GM12878 (cell line): ENCODE measurements at regions not wholly inside any gene's neighbourhood (a gene's known extent, or its start where the extent isn't known, plus 50 kb on each side); places are given as distances from the start of the nearest gene placed in this dataset.

ENCODE experiments used
- ATAC-seq: fragments of 200-7000 bp; cut with Tn5 transposase; 3 replicates; pipeline ENCODE4 v1.9.1; 2020; ENCODE audit warnings: mild to moderate bottlenecking, moderate library complexity
- BruUV-seq: library from RNA; stranded (reverse); fragments of 400-500 nt; replicated peaks from 2 replicates; lab custom pipeline; 2021; lab: Mats Ljungman, UMichigan
- CTCF ChIA-PET: fragments of 300-600 bp; sonication (Branson Sonifier 250); formaldehyde crosslinking; extraction: SDS; loops from one replicate; lab custom pipeline; 2021; ENCODE audit warnings: inconsistent platforms; lab: Yijun Ruan, JAX
- POLR2A ChIA-PET: fragments of 350-600 bp; formaldehyde crosslinking; extraction: SDS; loops from one replicate; lab custom pipeline; 2021; ENCODE audit warnings: inconsistent platforms; lab: Charles Lee
- RAD21 ChIA-PET: fragments of 300-600 bp; sonication (Branson Sonifier 250); formaldehyde crosslinking; loops from one replicate; lab custom pipeline; 2023; ENCODE audit warnings: antibody characterized with exemption; ENCODE audit not compliant: unreplicated experiment; lab: Charles Lee
- SMC1A ChIA-PET: fragments of 300-600 bp; sonication (Branson Sonifier 250); formaldehyde crosslinking; loops from one replicate; lab custom pipeline; 2023; ENCODE audit not compliant: unreplicated experiment, uncharacterized antibody; lab: Charles Lee
- DNase-seq: peaks from one replicate; pipeline ENCODE4 v3.0.0-alpha.2; 2011; ENCODE audit warnings: low read depth, low spot score
- FAIRE-seq: peaks from 3 replicates; lab custom pipeline; 2011; peaks lifted over from hg19 to GRCh38; lab: Jason Lieb, UNC
- H2AFZ ChIP-seq: 2 replicates; pipeline ENCODE4 v1.6.0; 2011; ENCODE audit warnings: low read depth, low read length, control low read depth; ENCODE audit not compliant: control insufficient read depth
- H3K27ac ChIP-seq: 2 replicates; pipeline ENCODE4 v1.5.1; 2011; ENCODE audit warnings: control low read depth; ENCODE audit not compliant: control insufficient read depth, insufficient read depth
- H3K27me3 ChIP-seq, 2 experiments: replicated peaks in 1 of 2; 2 replicates each; pipeline versions ENCODE4 v1.6.0 to v1.6.1; 2011; ENCODE audit warnings: low read length in 1 of 2; ENCODE audit not compliant: control insufficient read depth in 2 of 2, insufficient read depth in 2 of 2
- H3K36me3 ChIP-seq, 2 experiments: 2 replicates each; pipeline ENCODE4 v1.5.1; 2011; ENCODE audit warnings: low read length in 1 of 2; ENCODE audit not compliant: control insufficient read depth in 2 of 2, insufficient read depth in 2 of 2
- H3K4me1 ChIP-seq: 2 replicates; pipeline ENCODE4 v1.6.1; 2011; ENCODE audit warnings: mild to moderate bottlenecking, low read length, moderate library complexity, mixed read lengths; ENCODE audit not compliant: control insufficient read depth, insufficient read depth
- H3K4me2 ChIP-seq: 2 replicates; pipeline ENCODE4 v1.6.0; 2011; ENCODE audit warnings: control low read depth; ENCODE audit not compliant: control insufficient read depth, insufficient read depth
- H3K4me3 ChIP-seq: fragments of 200-600 bp; sonication (generic); 2 replicates; pipeline ENCODE4 v1.5.1; 2016
- H3K79me2 ChIP-seq: 2 replicates; pipeline ENCODE4 v1.6.0; 2011; ENCODE audit warnings: low read length; ENCODE audit not compliant: control insufficient read depth, insufficient read depth
- H3K9ac ChIP-seq: 2 replicates; pipeline ENCODE4 v1.8.0; 2011; ENCODE audit warnings: low read length, control low read depth, mixed read lengths; ENCODE audit not compliant: control insufficient read depth, insufficient read depth
- H3K9me3 ChIP-seq: replicated peaks from 3 replicates; pipeline ENCODE4 v1.5.1; 2011; ENCODE audit warnings: mild to moderate bottlenecking, low read length; ENCODE audit not compliant: control insufficient read depth, insufficient read depth
- H4K20me1 ChIP-seq: 2 replicates; pipeline ENCODE4 v1.6.0; 2011; ENCODE audit not compliant: control insufficient read depth, insufficient read depth
- ATF7 ChIP-seq: fragments of 450-650 bp; IDR thresholded peaks from 2 replicates; pipeline ENCODE4 v1.6.1; 2016; ENCODE audit warnings: low read depth, mild to moderate bottlenecking
- KLF5 ChIP-seq: fragments of 450-650 bp; IDR thresholded peaks from 2 replicates; pipeline ENCODE4 v1.6.1; 2014; ENCODE audit warnings: mild to moderate bottlenecking; ENCODE audit not compliant: partially characterized antibody
- NBN ChIP-seq: fragments of 450-650 bp; IDR thresholded peaks from 2 replicates; pipeline ENCODE4 v1.6.1; 2016
- POLR2A ChIP-seq: IDR thresholded peaks from 2 replicates; pipeline ENCODE4 v1.6.1; 2011; ENCODE audit warnings: low read depth, mild to moderate bottlenecking, low read length
- RAD51 ChIP-seq: fragments of 450-650 bp; IDR thresholded peaks from 2 replicates; pipeline ENCODE4 v1.6.1; 2016; ENCODE audit warnings: moderate library complexity, mild to moderate bottlenecking, inconsistent platforms
- RFX5 ChIP-seq: IDR thresholded peaks from 2 replicates; pipeline ENCODE4 v1.6.1; 2011; ENCODE audit warnings: low read depth, low read length, improper control_type of control experiment
- SMAD5 ChIP-seq: IDR thresholded peaks from 2 replicates; pipeline ENCODE4 v1.6.1; 2016; ENCODE audit warnings: antibody characterized with exemption, low read depth
- SMC3 ChIP-seq: IDR thresholded peaks from 2 replicates; pipeline ENCODE4 v1.6.1; 2011; ENCODE audit warnings: low read length, improper control_type of control experiment, borderline replicate concordance
- TCF7 ChIP-seq: IDR thresholded peaks from 2 replicates; pipeline ENCODE4 v1.6.1; 2014; ENCODE audit warnings: antibody characterized with exemption, borderline replicate concordance
- WRNIP1 ChIP-seq: IDR thresholded peaks from 2 replicates; pipeline ENCODE4 v1.6.1; 2011; ENCODE audit warnings: low read depth, low read length, improper control_type of control experiment, borderline replicate concordance
- YY1 ChIP-seq: IDR thresholded peaks from 2 replicates; pipeline ENCODE4 v1.6.1; 2011; ENCODE audit warnings: low read depth, mild to moderate bottlenecking, low read length
- ZNF24 ChIP-seq: fragments of 450-650 bp; IDR thresholded peaks from 2 replicates; pipeline ENCODE4 v1.6.1; 2017; ENCODE audit warnings: antibody characterized with exemption, mild to moderate bottlenecking
- ZSCAN29 ChIP-seq: fragments of 450-650 bp; IDR thresholded peaks from 2 replicates; pipeline ENCODE4 v1.6.1; 2017; ENCODE audit warnings: mild to moderate bottlenecking, moderate library complexity
- WGBS: methylation state at CpG from one replicate; pipeline ENCODE4 v1.1.6; 2016; ENCODE audit warnings: low lambda C conversion rate; ENCODE audit not compliant: insufficient replicate concordance, insufficient coverage; ENCODE audit errors: missing lambda C conversion rate; 5-methylcytosine and 5-hydroxymethylcytosine counted together
- in situ Hi-C: fragments of 300-500 bp; cut with MboI; formaldehyde crosslinking; loops from 9 replicates; pipeline ENCODE4 v1.14.3; 2018; ENCODE audit warnings: mixed read lengths
- intact Hi-C: fragments of 100-400 bp; cut with micrococcal nuclease; formaldehyde crosslinking; loops from one replicate; pipeline ENCODE4 v1.14.2; 2022; ENCODE audit not compliant: unreplicated experiment

DNA sequence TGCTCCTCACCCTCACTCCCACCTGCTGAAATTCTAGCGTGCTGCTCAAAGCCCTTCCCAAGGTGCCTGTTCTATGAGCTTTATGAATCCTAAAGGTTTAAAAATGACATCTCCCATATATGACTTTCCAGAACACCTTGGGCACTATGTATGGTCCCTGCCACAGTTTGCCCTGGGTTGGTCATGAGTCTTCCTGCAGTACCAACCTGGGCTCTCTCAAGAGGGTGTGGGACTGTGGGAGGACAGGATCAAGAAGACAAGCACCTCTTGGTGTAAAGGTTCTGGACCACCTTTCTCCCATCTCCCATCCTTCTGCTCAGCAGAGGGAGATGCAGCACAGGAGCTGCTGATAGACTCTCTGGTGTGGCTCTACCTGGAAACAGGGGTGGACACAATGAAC, 134.1 kb downstream of the FCRL5 start:
- CTCF ChIA-PET = no interaction called here
- H2AFZ ChIP-seq = no peak overlapping the region
- POLR2A ChIA-PET = no interaction called here
- BruUV-seq = no TSS peak
- WGBS = 6% methylated on average over 1 of the region's 1 CpG
- SMC1A ChIA-PET = no interaction called here
- intact Hi-C loops = no loop called here
- FAIRE-seq (no peak), ATAC-seq (no peak), DNase-seq (no peak)
- no peak overlapping the region for H3K9ac ChIP-seq
- in situ Hi-C loops = no loop called here
- H3K36me3 ChIP-seq = no peaks in the 10 kb centered on the region
- H3K27me3 ChIP-seq = peaks cover 0 to 2% of the 10 kb centered on the region in 2 experiments; a peak in 2 of 4 replicates
- no peaks in the 10 kb centered on the region for H3K4me1 ChIP-seq
- no peaks in the 10 kb centered on the region; the same call in 2 of the 3 replicates for H3K9me3 ChIP-seq
- no peaks in the 10 kb centered on the region for H4K20me1 ChIP-seq
- no peaks in the 10 kb centered on the region for H3K79me2 ChIP-seq
- TF ChIP-seq RAD51 (no peak), KLF5 (no peak)
- H3K4me2 ChIP-seq = no peak overlapping the region
- H3K4me3 ChIP-seq = no peak overlapping the region
- RAD21 ChIA-PET = no interaction called here
- H3K27ac ChIP-seq = no peak overlapping the region

DNA sequence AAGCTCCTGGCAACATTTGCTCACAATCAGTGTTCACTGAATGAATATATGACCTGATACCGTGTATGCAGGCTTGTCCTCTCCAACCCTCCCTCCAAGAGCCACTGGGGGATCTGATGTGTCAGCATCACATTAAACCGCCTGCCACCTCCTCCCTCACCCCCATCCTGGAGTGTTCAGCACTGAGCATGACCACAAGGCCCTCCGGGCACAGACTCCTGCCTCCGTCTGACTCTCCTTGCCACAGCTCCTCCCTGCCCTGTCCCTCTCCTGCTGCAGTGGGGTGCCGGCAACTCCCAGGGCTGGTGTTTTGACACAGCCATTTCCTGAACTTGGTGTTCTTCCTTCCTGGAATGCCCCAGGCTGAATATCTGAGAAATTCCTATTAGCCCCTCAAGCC, 136.7 kb downstream of the FCRL5 start:
- no peak for FAIRE-seq
- TF ChIP-seq ZNF24 (no peak), YY1 (no peak), WRNIP1 (no peak), ATF7 (no peak), ZSCAN29 (no peak), TCF7 (no peak), RFX5 (no peak), SMC3 (no peak), NBN (no peak), SMAD5 (no peak), POLR2A (no peak)
- TF ChIP-seq, all 136 proteins: peak for 0
- intact Hi-C loops = no loop called here
- ATAC-seq = no peak
- in situ Hi-C loops = no loop called here
- Histone ChIP-seq H3K4me3 (no peak overlapping the region), H3K27ac (no peak overlapping the region), H2AFZ (no peak overlapping the region), H4K20me1 (no peaks in the 10 kb centered on the region), H3K9ac (no peak overlapping the region), H3K36me3 (no peaks in the 10 kb centered on the region), H3K4me1 (no peaks in the 10 kb centered on the region), H3K27me3 (peaks cover 0 to 2% of the 10 kb centered on the region in 2 experiments; a peak in 2 of 4 replicates), H3K9me3 (no peaks in the 10 kb centered on the region; the same call in 2 of the 3 replicates), H3K4me2 (no peak overlapping the region), H3K79me2 (no peaks in the 10 kb centered on the region)
- BruUV-seq = no TSS peak
- ChIA-PET CTCF (no interaction called here), POLR2A (no interaction called here), SMC1A (no interaction called here), RAD21 (no interaction called here)
- DNase-seq = no peak
- 25% methylated on average over 5 of the region's 5 CpGs for WGBS
